Sigmoid colon (tissue), 4 donors: ENCODE measurements at regions not wholly inside any gene's neighbourhood (a gene's known extent, or its start where the extent isn't known, plus 50 kb on each side); places are given as distances from the start of the nearest gene placed in this dataset.

ENCODE experiments used
- CTCF ChIP-seq, 4 experiments: fragments of 450-650 bp in 3 of 4; fragments of 200-600 bp in 1 of 4; IDR thresholded peaks; one replicate each; pipeline ENCODE4 v1.5.1; 2016 to 2019; ENCODE audit warnings: antibody characterized with exemption in 4 of 4, mild to moderate bottlenecking in 3 of 4, moderate library complexity in 2 of 4
- EP300 ChIP-seq, 4 donors: sonication (generic); formaldehyde crosslinking; IDR thresholded peaks; one replicate each; pipeline ENCODE4 v1.6.1; 2017; ENCODE audit warnings: antibody characterized with exemption in 4 of 4
- POLR2A ChIP-seq, 2 donors: fragments of 450-650 bp; IDR thresholded peaks; one replicate each; pipeline ENCODE4 v1.6.1; 2016; ENCODE audit warnings: antibody characterized with exemption in 2 of 2, mild to moderate bottlenecking in 2 of 2, moderate library complexity in 2 of 2
- POLR2AphosphoS5 ChIP-seq, 4 donors: sonication (generic); formaldehyde crosslinking; IDR thresholded peaks; one replicate each; pipeline ENCODE4 v1.6.1; 2017; ENCODE audit warnings: antibody characterized with exemption in 4 of 4

GRCh38 chrX:69299285-69299684 lies 134.0 kb upstream of the PJA1 start:
- TF ChIP-seq CTCF (IDR thresholded peaks at IDR 0.05) (no peak), POLR2A (IDR thresholded peaks at IDR 0.05) (no peak), POLR2AphosphoS5 (IDR thresholded peaks at IDR 0.05) (no peak), EP300 (IDR thresholded peaks at IDR 0.05) (no peak)
